ENCODE measurements at regions not wholly inside any gene's neighbourhood (a gene's known extent, or its start where the extent isn't known, plus 50 kb on each side); places are given as distances from the start of the nearest gene placed in this dataset.

DNA sequence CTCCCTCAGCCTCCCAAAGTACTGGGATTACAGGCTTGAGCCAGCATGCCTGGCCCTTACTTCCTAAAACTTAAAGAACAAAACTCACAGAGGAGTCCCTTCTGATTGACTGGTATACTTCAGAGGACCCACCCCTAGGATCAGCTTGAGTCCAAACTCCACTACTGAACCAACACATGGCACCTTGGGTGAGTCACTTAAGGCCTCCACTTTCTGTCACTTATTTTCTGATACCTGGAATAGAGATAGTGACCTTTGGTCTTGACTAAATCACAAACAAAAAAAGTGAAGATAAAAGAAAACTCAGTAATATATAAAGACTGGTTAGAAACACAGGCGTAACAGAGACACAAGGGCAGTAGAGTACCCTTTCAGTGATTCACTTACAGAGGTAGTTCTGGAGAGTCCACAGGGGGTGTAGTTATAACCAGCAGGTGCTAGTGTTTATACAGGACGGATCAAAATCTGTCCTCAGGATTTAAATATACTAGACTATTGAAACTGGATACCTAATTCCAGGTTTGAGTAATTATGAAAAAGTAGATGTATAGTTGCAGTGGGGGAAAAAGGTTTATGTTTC is 274.3 kb upstream of the ANKRD55 start:
- H3K27ac ChIP-seq = no peak overlapping the region
- WGBS = 94% methylated on average over 2 of the region's 2 CpGs
- no peaks in the 10 kb centered on the region for H3K36me3 ChIP-seq
- H3K4me3 ChIP-seq = no peak overlapping the region
- no peak for DNase-seq (ENCODE audit: low spot score)
- no peaks in the 10 kb centered on the region for H3K4me1 ChIP-seq (replicated peaks)
- no peak for TF ChIP-seq POLR2AphosphoS5 (IDR thresholded peaks at IDR 0.05)
- TF ChIP-seq, protein P1, sequence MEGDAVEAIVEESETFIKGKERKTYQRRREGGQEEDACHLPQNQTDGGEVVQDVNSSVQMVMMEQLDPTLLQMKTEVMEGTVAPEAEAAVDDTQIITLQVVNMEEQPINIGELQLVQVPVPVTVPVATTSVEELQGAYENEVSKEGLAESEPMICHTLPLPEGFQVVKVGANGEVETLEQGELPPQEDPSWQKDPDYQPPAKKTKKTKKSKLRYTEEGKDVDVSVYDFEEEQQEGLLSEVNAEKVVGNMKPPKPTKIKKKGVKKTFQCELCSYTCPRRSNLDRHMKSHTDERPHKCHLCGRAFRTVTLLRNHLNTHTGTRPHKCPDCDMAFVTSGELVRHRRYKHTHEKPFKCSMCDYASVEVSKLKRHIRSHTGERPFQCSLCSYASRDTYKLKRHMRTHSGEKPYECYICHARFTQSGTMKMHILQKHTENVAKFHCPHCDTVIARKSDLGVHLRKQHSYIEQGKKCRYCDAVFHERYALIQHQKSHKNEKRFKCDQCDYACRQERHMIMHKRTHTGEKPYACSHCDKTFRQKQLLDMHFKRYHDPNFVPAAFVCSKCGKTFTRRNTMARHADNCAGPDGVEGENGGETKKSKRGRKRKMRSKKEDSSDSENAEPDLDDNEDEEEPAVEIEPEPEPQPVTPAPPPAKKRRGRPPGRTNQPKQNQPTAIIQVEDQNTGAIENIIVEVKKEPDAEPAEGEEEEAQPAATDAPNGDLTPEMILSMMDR (IDR thresholded peaks at IDR 0.05) = no peak
- no peak for TF ChIP-seq POLR2A (IDR thresholded peaks at IDR 0.05)
- H3K27me3 ChIP-seq (replicated peaks; ENCODE audit: insufficient read depth) = no peaks in the 10 kb centered on the region
- intact Hi-C loops (cut with DNase I) = no loop called here
- no peaks in the 10 kb centered on the region for H3K9me3 ChIP-seq

DNA sequence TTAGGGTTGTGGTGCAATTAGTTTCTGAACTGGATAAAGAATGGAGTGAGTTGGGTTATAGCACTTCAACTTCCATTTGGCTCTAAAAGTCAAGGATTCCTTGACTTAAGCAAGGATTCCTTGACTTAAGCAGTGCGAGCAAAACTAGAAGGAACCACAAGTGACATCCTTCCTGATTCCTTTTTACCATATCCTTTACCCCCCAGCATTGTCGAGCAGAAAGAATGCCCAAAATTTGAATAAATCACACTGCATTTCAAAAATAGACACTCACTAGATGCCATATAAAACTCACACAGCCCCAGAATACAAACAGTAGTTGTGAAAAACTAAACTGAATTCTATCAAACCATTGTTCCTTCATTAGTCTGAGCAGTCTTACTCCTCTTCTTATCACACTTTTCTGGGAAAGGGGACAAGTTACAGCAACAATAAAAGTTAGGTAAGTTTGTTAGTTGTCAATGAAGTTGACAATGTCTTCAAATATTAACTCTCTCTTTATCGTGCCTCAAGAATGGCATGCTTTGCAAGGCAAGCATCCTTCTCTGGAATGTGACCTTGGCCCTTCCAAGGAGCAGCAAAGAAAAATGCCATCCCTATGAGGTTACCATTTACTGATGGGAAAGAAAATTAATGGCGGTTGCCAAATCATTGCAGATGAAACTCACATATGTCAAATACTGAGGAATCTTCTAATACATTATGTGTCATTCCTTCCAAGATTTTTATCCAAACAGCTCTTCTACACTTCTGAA is 273.3 kb upstream of the ANKRD55 start:
- no peak for DNase-seq (ENCODE audit: low spot score)
- Histone ChIP-seq H3K27me3 (replicated peaks; ENCODE audit: insufficient read depth) (no peaks in the 10 kb centered on the region), H3K4me1 (replicated peaks) (no peaks in the 10 kb centered on the region), H3K27ac (no peak overlapping the region), H3K36me3 (no peaks in the 10 kb centered on the region), H3K4me3 (no peak overlapping the region), H3K9me3 (no peaks in the 10 kb centered on the region)
- intact Hi-C loops (cut with DNase I) = no loop called here
- 75% methylated on average over 4 of the region's 4 CpGs for WGBS
- TF ChIP-seq, protein P1 (IDR thresholded peaks at IDR 0.05) = no peak
- no peak for TF ChIP-seq POLR2A (IDR thresholded peaks at IDR 0.05)
- no peak for TF ChIP-seq POLR2AphosphoS5 (IDR thresholded peaks at IDR 0.05)

DNA sequence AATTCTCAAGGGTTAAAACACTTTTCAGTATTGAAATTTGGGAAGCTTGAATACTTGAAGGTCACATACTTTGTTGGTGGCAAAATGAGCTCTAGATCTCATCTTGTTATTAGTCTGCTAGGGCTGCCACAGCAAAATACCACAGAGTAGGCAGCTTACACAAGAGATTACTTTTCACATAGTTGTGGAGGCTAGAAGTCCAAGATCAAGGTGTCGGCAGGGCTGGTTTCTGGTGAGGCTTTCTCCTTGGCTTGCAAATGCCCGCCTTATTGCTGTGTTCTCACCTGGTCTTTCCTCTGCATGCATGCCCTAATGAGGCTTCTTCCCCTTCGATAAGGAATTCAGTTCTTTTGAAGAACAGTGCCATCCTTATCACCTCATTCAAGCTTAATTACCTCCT is 270.8 kb upstream of the ANKRD55 start:
- no peak for TF ChIP-seq POLR2A (IDR thresholded peaks at IDR 0.05)
- no peak for TF ChIP-seq POLR2AphosphoS5 (IDR thresholded peaks at IDR 0.05)
- TF ChIP-seq, protein P1 (IDR thresholded peaks at IDR 0.05) = no peak
- Histone ChIP-seq H3K9me3 (no peaks in the 10 kb centered on the region), H3K4me3 (no peak overlapping the region), H3K4me1 (replicated peaks) (no peaks in the 10 kb centered on the region), H3K36me3 (no peaks in the 10 kb centered on the region), H3K27me3 (replicated peaks; ENCODE audit: insufficient read depth) (no peaks in the 10 kb centered on the region), H3K27ac (no peak overlapping the region)
- intact Hi-C loops (cut with DNase I) = no loop called here
- 96% methylated on average over 3 of the region's 3 CpGs for WGBS
- DNase-seq (ENCODE audit: low spot score) = no peak

DNA sequence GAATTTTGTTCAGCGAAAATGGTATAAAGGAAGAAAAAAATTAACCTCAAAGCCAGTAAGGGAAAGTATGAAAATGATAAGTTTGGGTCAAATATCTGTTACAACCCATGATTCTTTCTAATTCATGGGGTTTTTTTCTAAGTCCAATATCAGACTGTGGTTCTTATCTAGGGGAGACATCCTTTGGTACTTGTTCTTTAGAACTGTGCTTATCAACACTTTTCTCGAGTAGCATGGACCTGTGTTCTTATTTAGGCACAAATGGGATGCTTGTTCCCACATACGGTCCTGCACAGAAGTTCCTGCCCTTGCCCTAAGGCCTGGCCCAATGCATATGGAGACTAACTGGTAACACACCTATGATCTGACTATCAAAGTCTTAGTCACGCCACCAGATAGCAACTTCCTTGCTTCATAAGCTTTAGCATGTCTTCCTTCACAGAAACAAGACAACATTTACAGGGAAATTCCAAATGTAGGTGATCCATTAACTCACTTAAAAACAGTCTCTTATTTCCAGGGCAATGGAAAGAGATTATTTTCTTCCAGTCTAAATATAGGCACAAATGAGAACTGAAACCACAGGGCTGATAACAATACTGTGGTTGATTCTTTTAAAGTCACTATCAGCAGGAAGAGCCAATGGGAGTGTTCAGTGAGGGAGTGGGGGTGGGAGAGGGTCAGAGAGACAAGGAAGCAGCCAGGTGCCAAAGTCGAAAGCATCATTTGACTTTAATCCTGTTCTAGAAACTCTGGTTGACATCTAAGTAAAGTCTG is 268.8 kb upstream of the ANKRD55 start:
- TF ChIP-seq, protein P1 (IDR thresholded peaks at IDR 0.05) = no peak
- TF ChIP-seq POLR2AphosphoS5 (IDR thresholded peaks at IDR 0.05) = no peak
- no peak for TF ChIP-seq POLR2A (IDR thresholded peaks at IDR 0.05)
- Histone ChIP-seq H3K9me3 (no peaks in the 10 kb centered on the region), H3K27ac (no peak overlapping the region), H3K27me3 (replicated peaks; ENCODE audit: insufficient read depth) (no peaks in the 10 kb centered on the region), H3K4me1 (replicated peaks) (no peaks in the 10 kb centered on the region), H3K36me3 (no peaks in the 10 kb centered on the region), H3K4me3 (no peak overlapping the region)
- WGBS = 89% methylated on average over 5 of the region's 5 CpGs
- intact Hi-C loops (cut with DNase I) = no loop called here
- no peak for DNase-seq (ENCODE audit: low spot score)

All from prostate gland (tissue), 2 donors.